Ishikawa (cell line): ENCODE measurements at regions not wholly inside any gene's neighbourhood (a gene's known extent, or its start where the extent isn't known, plus 50 kb on each side); places are given as distances from the start of the nearest gene placed in this dataset.

Experiments used
- CEBPB ChIP-seq: IDR thresholded peaks from 2 replicates; pipeline ENCODE4 v1.6.1; 2012
- CREB1 ChIP-seq: IDR thresholded peaks from 2 replicates; pipeline ENCODE4 v1.6.1; 2012; ENCODE audit warnings: low read depth
- EGR1 ChIP-seq: IDR thresholded peaks from 2 replicates; pipeline ENCODE4 v1.6.1; 2012
- EP300 ChIP-seq: IDR thresholded peaks from 2 replicates; pipeline ENCODE4 v1.6.1; 2012; ENCODE audit warnings: borderline replicate concordance
- FOXM1 ChIP-seq: IDR thresholded peaks from 2 replicates; pipeline ENCODE4 v1.6.1; 2012; ENCODE audit warnings: low read depth, borderline replicate concordance
- MAX ChIP-seq: IDR thresholded peaks from 2 replicates; pipeline ENCODE4 v1.6.1; 2012
- NFIC ChIP-seq: IDR thresholded peaks from 2 replicates; pipeline ENCODE4 v1.6.1; 2012
- RAD21 ChIP-seq: IDR thresholded peaks from 2 replicates; pipeline ENCODE4 v1.6.1; 2012; ENCODE audit warnings: low read depth
- REST ChIP-seq: IDR thresholded peaks from 2 replicates; pipeline ENCODE4 v1.6.1; 2012; ENCODE audit warnings: low read depth, mild to moderate bottlenecking
- TAF1 ChIP-seq: IDR thresholded peaks from 2 replicates; pipeline ENCODE4 v1.6.1; 2012; ENCODE audit warnings: low read depth, mild to moderate bottlenecking
- TCF12 ChIP-seq: IDR thresholded peaks from 2 replicates; pipeline ENCODE4 v1.6.1; 2012; ENCODE audit warnings: low read depth
- TEAD4 ChIP-seq: IDR thresholded peaks from 2 replicates; pipeline ENCODE4 v1.6.1; 2012
- USF1 ChIP-seq: IDR thresholded peaks from 2 replicates; pipeline ENCODE4 v1.6.1; 2012
- YY1 ChIP-seq: IDR thresholded peaks from 2 replicates; pipeline ENCODE4 v1.6.1; 2012; ENCODE audit warnings: low read depth
- ZBTB7A ChIP-seq: IDR thresholded peaks from 2 replicates; pipeline ENCODE4 v1.6.1; 2012; ENCODE audit warnings: low read depth

- TF ChIP-seq TEAD4 (no peak), ZBTB7A (no peak), NFIC (no peak), CEBPB (no peak), EP300 (no peak), FOXM1 (no peak), CREB1 (no peak), REST (no peak), EGR1 (no peak)
Measured at GRCh38 chr4:178351185-178351584, 908.9 kb upstream of the AGA start.

GRCh38 chr4:178356725-178357124 is 914.5 kb upstream of the AGA start:
- TF ChIP-seq ZBTB7A (no peak), TEAD4 (peak; percentile 69), RAD21 (peak; percentile 20; the same call in 1 of the 2 replicates)

GRCh38 chr4:178385481-178385880 is 943.2 kb upstream of the AGA start:
- no peak for TF ChIP-seq MAX
- no peak for TF ChIP-seq REST
- no peak for TF ChIP-seq TCF12
- no peak for TF ChIP-seq EGR1
- no peak for TF ChIP-seq RAD21
- no peak for TF ChIP-seq TAF1
- TF ChIP-seq TEAD4 = no peak
- TF ChIP-seq CEBPB = no peak

GRCh38 chr4:178387756-178388155 is 945.5 kb upstream of the AGA start:
- TF ChIP-seq TCF12 (no peak), EP300 (no peak), MAX (no peak), YY1 (no peak), EGR1 (no peak), CREB1 (no peak), ZBTB7A (no peak), NFIC (no peak), REST (no peak), TEAD4 (no peak), TAF1 (no peak), RAD21 (no peak), CEBPB (no peak), USF1 (no peak), FOXM1 (no peak)

GRCh38 chr4:178395798-178396197 is 953.6 kb upstream of the AGA start:
- peak; percentile 47 for TF ChIP-seq RAD21
- no peak for TF ChIP-seq REST
- TF ChIP-seq NFIC = no peak
- no peak for TF ChIP-seq EGR1
